HT1080 (cell line): ENCODE measurements at regions not wholly inside any gene's neighbourhood (a gene's known extent, or its start where the extent isn't known, plus 50 kb on each side); places are given as distances from the start of the nearest gene placed in this dataset. TPM values are rescaled to one million over a fixed set of nuclear protein-coding genes. Genes with fewer than 3 reads are reported as not detected.

Experiments used
- DNase-seq: peaks from one replicate; pipeline ENCODE4 v3.0.0-alpha.2; 2015; ENCODE audit warnings: low read depth
- small RNA-seq: library from RNA; depleted of rRNA; stranded (forward); fragments of <200 nt; gene quantifications from one replicate; pipeline ENCODE3, GENCODE V24; 2014

DNA sequence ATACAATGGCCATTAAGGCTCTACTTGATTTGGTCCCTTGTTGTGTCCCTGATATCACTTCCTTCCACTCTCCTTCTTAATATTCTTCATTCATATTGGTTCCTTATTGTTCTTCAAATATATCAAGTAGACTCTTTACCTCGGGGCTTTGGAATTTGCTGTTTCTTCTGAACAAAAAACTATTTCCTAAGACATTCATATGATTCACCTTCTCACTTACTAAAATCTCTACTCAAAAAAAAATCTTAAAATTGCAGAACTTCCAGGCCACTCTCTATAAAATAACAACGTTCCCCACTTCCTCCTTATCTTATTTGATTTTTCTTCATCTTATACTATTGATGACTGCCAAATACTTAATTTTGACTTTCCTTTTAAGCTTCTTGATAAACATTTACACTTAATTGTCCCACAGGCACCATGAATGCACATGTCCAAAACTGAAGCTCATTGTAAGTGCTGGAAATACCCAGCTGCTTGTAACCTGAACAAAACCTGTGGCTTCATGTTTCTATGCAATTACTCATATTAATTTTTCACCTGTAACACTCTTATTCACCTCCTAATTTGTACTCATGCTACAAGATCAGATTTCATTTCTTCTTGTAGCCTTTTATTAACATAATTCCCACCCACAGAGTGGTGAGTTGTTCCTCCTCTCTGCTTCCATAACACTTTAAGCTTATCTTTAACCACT, 58.4 kb upstream of the NUDT12 start:
- no peak for DNase-seq

DNA sequence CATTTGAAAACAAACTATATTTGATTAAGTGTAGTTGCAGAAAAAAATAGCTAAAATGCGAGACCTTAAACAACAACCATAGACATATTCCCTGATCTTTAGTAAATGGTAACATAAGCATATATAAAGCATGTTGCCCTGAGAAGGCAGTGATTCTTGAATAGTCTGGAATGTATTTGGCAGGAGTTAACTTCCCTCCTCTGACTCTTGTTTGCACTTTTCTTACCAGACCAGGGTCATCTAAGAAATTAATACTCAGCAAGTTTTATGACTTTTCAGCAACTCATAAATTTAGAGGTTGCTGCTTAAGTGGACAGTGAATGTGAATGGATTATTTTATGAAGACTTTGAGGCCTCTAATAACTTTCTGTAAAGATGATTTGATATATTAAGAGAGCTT, 55.3 kb upstream of the NUDT12 start:
- no peak for DNase-seq

DNA sequence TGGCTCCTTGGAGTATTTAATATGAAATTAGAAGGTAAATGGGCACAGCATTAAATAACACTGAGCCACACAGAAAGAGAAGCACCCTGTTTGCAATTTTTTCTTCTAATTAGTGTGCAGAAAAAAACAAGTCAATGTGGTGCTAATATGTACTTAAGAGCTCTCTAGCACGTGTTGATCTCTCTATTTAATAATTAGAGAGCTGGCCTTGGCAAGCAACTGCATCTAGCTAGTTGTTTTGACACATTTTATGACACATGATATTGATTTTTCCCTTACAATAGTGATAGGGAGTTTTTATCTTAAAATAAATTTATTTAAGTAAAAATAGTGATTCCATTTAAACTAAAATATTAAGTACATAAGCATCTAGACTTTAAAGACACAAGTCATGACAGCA, 54.5 kb upstream of the NUDT12 start:
- DNase-seq: no peak

DNA sequence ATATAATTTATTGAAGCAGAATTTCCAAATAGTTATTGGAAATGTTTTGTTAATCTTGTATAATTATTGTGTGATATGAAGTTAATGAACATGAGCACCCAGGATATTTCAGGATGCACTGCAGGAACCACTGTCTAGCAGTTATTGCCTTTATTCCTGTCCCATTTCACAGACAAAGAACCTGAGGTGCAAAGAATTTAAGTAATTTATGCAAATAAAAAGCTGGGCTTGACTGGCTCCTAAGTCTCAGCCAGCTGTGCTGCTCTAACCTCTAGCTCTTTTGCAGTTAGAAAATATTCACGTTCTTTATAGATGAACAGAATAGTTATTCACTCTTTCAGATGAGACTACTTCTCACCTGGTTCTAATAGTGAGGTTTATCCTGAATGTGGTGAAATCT, 50.0 kb upstream of the NUDT12 start:
- no peak for DNase-seq

Small RNAs in the stretch of these regions (small RNA-seq; reads per million reads assigned to genes)
- gene PSMC1P5 (not detected), gene RF00322 (not detected), gene RN7SL255P (not detected), gene RNA5SP189 (not detected), gene RNU1-140P (0.27 reads per million, percentile 24 among the genes with 10 or more reads in this experiment), gene RNU6-334P (not detected)
